ENCODE measurements at regions not wholly inside any gene's neighbourhood (a gene's known extent, or its start where the extent isn't known, plus 50 kb on each side); places are given as distances from the start of the nearest gene placed in this dataset.

GRCh38 chr17:77845541-77846225 is 112.8 kb upstream of the TNRC6C start:
- TF ChIP-seq POLR2A (IDR thresholded peaks at IDR 0.05; ENCODE audit: low read depth, low read length) (no peak), POLR2AphosphoS5 (IDR thresholded peaks at IDR 0.05; ENCODE audit: low read depth, low read length) (no peak), TAF1 (IDR thresholded peaks at IDR 0.05; ENCODE audit: low read depth, low read length) (no peak)
